HEK293T (cell line): ENCODE measurements at regions not wholly inside any gene's neighbourhood (a gene's known extent, or its start where the extent isn't known, plus 50 kb on each side); places are given as distances from the start of the nearest gene placed in this dataset.

Experiments
- ARNT ChIP-seq: fragments of 450-650 bp; IDR thresholded peaks from 2 replicates; pipeline ENCODE4 v1.6.1; 2017; ENCODE audit warnings: mild to moderate bottlenecking
- FOXM1 ChIP-seq: fragments of 450-650 bp; IDR thresholded peaks from 2 replicates; pipeline ENCODE4 v1.6.1; 2017; ENCODE audit warnings: mild to moderate bottlenecking, borderline replicate concordance

- TF ChIP-seq ARNT (no peak), FOXM1 (no peak)
Measured at GRCh38 chr2:5888126-5888525, 195.9 kb downstream of the SOX11 start.
